ENCODE measurements at regions not wholly inside any gene's neighbourhood (a gene's known extent, or its start where the extent isn't known, plus 50 kb on each side); places are given as distances from the start of the nearest gene placed in this dataset.

GRCh38 chr13:63979951-63980350 is 2564.3 kb upstream of the PCDH20 start:
- DNase-seq (ENCODE audit: insufficient read length, low spot score, missing footprints): no peak
- TF ChIP-seq, protein P1, sequence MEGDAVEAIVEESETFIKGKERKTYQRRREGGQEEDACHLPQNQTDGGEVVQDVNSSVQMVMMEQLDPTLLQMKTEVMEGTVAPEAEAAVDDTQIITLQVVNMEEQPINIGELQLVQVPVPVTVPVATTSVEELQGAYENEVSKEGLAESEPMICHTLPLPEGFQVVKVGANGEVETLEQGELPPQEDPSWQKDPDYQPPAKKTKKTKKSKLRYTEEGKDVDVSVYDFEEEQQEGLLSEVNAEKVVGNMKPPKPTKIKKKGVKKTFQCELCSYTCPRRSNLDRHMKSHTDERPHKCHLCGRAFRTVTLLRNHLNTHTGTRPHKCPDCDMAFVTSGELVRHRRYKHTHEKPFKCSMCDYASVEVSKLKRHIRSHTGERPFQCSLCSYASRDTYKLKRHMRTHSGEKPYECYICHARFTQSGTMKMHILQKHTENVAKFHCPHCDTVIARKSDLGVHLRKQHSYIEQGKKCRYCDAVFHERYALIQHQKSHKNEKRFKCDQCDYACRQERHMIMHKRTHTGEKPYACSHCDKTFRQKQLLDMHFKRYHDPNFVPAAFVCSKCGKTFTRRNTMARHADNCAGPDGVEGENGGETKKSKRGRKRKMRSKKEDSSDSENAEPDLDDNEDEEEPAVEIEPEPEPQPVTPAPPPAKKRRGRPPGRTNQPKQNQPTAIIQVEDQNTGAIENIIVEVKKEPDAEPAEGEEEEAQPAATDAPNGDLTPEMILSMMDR (IDR thresholded peaks at IDR 0.05; ENCODE audit: extremely low read depth, low read depth, low read length): no peak
- H3K27ac ChIP-seq (ENCODE audit: low read depth, low read length): no peak overlapping the region
- no peak overlapping the region for H3K4me3 ChIP-seq (ENCODE audit: insufficient read depth, low read length)
- no peaks in the 10 kb centered on the region for H3K9me3 ChIP-seq (ENCODE audit: low read depth, low read length)
- no peak overlapping the region for H2AFZ ChIP-seq (ENCODE audit: low read length)
- no peaks in the 10 kb centered on the region for H4K20me1 ChIP-seq (ENCODE audit: insufficient read depth, low read length)
- H3K4me1 ChIP-seq (ENCODE audit: insufficient read depth, low read length): no peaks in the 10 kb centered on the region
- H3K27me3 ChIP-seq (ENCODE audit: insufficient read depth, low read length): no peaks in the 10 kb centered on the region
- no peaks in the 10 kb centered on the region for H3K79me2 ChIP-seq (ENCODE audit: insufficient read depth, low read length)
- no peak overlapping the region for H3K4me2 ChIP-seq (ENCODE audit: insufficient read depth, low read length)
- no peaks in the 10 kb centered on the region for H3K36me3 ChIP-seq (ENCODE audit: insufficient read depth, low read length)

DNA sequence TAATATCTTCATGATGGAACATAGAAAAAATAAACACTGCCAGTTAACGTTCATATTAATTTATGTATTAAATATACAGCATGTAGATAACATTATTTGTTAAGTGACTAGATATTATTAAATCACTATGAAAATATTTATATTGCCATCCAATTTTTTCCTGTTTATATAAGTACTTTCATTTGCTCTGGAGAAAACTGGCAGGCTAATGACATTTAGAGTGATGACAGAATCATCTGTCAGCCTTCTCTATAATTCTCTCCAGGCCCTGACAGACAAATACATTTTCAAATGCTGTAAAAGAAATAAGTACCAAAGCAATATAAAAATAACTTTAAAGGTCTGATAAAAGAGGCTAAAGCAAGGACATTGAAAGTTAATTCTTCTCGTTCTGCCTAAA is 2556.7 kb upstream of the PCDH20 start:
- TF ChIP-seq, protein P1 (IDR thresholded peaks at IDR 0.05; ENCODE audit: extremely low read depth, low read depth, low read length): no peak
- Histone ChIP-seq H3K36me3 (ENCODE audit: insufficient read depth, low read length) (no peaks in the 10 kb centered on the region), H2AFZ (ENCODE audit: low read length) (no peak overlapping the region), H3K79me2 (ENCODE audit: insufficient read depth, low read length) (no peaks in the 10 kb centered on the region), H3K27me3 (ENCODE audit: insufficient read depth, low read length) (no peaks in the 10 kb centered on the region), H4K20me1 (ENCODE audit: insufficient read depth, low read length) (no peaks in the 10 kb centered on the region), H3K4me1 (ENCODE audit: insufficient read depth, low read length) (no peaks in the 10 kb centered on the region), H3K4me2 (ENCODE audit: insufficient read depth, low read length) (no peak overlapping the region), H3K4me3 (ENCODE audit: insufficient read depth, low read length) (no peak overlapping the region), H3K9me3 (ENCODE audit: low read depth, low read length) (peaks cover 2% of the 10 kb centered on the region), H3K27ac (ENCODE audit: low read depth, low read length) (no peak overlapping the region)
- DNase-seq (ENCODE audit: insufficient read length, low spot score, missing footprints): peak; percentile 0

DNA sequence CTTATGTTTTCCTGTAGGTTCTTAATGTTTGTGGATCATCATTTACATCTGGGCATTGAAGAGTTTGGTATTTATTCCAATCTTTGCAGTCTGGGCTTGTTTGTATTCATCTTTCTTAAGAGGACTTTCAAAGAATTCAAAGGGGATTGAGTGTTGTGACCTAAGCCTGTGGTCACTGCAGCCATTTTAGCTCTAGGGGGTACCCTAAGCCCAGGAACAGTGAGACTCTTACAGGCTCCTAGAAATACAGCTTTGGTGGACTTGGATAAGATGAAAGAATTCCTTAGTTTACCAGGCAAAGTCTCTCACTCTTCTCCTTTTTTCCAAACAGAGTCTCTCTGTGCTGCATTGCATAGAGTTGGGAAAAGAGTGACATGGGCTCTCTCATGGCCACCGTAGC is 2539.0 kb upstream of the PCDH20 start:
- no peak for DNase-seq (ENCODE audit: insufficient read length, low spot score, missing footprints)
- Histone ChIP-seq H3K27me3 (ENCODE audit: insufficient read depth, low read length) (no peaks in the 10 kb centered on the region), H3K4me1 (ENCODE audit: insufficient read depth, low read length) (no peaks in the 10 kb centered on the region), H2AFZ (ENCODE audit: low read length) (no peak overlapping the region), H3K27ac (ENCODE audit: low read depth, low read length) (no peak overlapping the region), H3K36me3 (ENCODE audit: insufficient read depth, low read length) (no peaks in the 10 kb centered on the region), H3K79me2 (ENCODE audit: insufficient read depth, low read length) (no peaks in the 10 kb centered on the region), H3K9me3 (ENCODE audit: low read depth, low read length) (no peaks in the 10 kb centered on the region), H4K20me1 (ENCODE audit: insufficient read depth, low read length) (no peaks in the 10 kb centered on the region), H3K4me3 (ENCODE audit: insufficient read depth, low read length) (no peak overlapping the region), H3K4me2 (ENCODE audit: insufficient read depth, low read length) (no peak overlapping the region)
- TF ChIP-seq, protein P1 (IDR thresholded peaks at IDR 0.05; ENCODE audit: extremely low read depth, low read depth, low read length): no peak

GRCh38 chr13:63948045-63948444 is 2532.4 kb upstream of the PCDH20 start:
- no peaks in the 10 kb centered on the region for H3K9me3 ChIP-seq (ENCODE audit: low read depth, low read length)
- H3K27me3 ChIP-seq (ENCODE audit: insufficient read depth, low read length): no peaks in the 10 kb centered on the region
- H3K27ac ChIP-seq (ENCODE audit: low read depth, low read length): no peak overlapping the region
- TF ChIP-seq, protein P1 (IDR thresholded peaks at IDR 0.05; ENCODE audit: extremely low read depth, low read depth, low read length): no peak
- H3K36me3 ChIP-seq (ENCODE audit: insufficient read depth, low read length): no peaks in the 10 kb centered on the region
- no peaks in the 10 kb centered on the region for H4K20me1 ChIP-seq (ENCODE audit: insufficient read depth, low read length)
- H3K4me3 ChIP-seq (ENCODE audit: insufficient read depth, low read length): no peak overlapping the region
- H3K79me2 ChIP-seq (ENCODE audit: insufficient read depth, low read length): no peaks in the 10 kb centered on the region
- DNase-seq (ENCODE audit: insufficient read length, low spot score, missing footprints): no peak
- H3K4me1 ChIP-seq (ENCODE audit: insufficient read depth, low read length): no peaks in the 10 kb centered on the region
- H3K4me2 ChIP-seq (ENCODE audit: insufficient read depth, low read length): no peak overlapping the region
- no peak overlapping the region for H2AFZ ChIP-seq (ENCODE audit: low read length)

Data from osteoblast (primary cell).